Neural cell (in vitro differentiated cells): ENCODE measurements at regions not wholly inside any gene's neighbourhood (a gene's known extent, or its start where the extent isn't known, plus 50 kb on each side); places are given as distances from the start of the nearest gene placed in this dataset.

ENCODE experiments used
- H2AFZ ChIP-seq: fragments of 200-600, 300-800 bp; sonication (generic), shearing (Covaris generic); 2 replicates; pipeline ENCODE4 v1.6.0; 2014; ENCODE audit warnings: low read depth, mild to moderate bottlenecking, antibody characterized with exemption, low read length, moderate library complexity
- H3F3A ChIP-seq: fragments of 200-600 bp; shearing (Covaris generic); 2 replicates; pipeline ENCODE4 v1.6.1; 2016; ENCODE audit warnings: mild to moderate bottlenecking, moderate library complexity, mixed read lengths, antibody characterized with exemption, low read length; ENCODE audit not compliant: insufficient read depth, poor library complexity, severe bottlenecking
- H3K27ac ChIP-seq: fragments of 200-600, 300-800 bp; sonication (generic), shearing (Covaris generic); 2 replicates; pipeline ENCODE4 v1.5.1; 2014; ENCODE audit warnings: mild to moderate bottlenecking, low read length, moderate library complexity
- H3K27me3 ChIP-seq: fragments of 300-800, 200-600 bp; sonication (generic), shearing (Covaris generic); 2 replicates; pipeline ENCODE4 v1.6.0; 2014; ENCODE audit warnings: mild to moderate bottlenecking, low read depth, low read length, moderate library complexity; ENCODE audit not compliant: insufficient read depth
- H3K36me3 ChIP-seq: fragments of 300-800, 200-600 bp; sonication (generic), shearing (Covaris generic); 2 replicates; pipeline ENCODE4 v1.5.1; 2014; ENCODE audit warnings: mild to moderate bottlenecking, antibody characterized with exemption, low read length, moderate library complexity; ENCODE audit not compliant: insufficient read depth
- H3K4me2 ChIP-seq: fragments of 300-800, 200-600 bp; sonication (generic), shearing (Covaris generic); 2 replicates; pipeline ENCODE4 v1.6.0; 2014; ENCODE audit warnings: mild to moderate bottlenecking, low read length
- H3K4me3 ChIP-seq: fragments of 300-800, 200-600 bp; sonication (generic), shearing (Covaris generic); 2 replicates; pipeline ENCODE4 v1.5.1; 2014; ENCODE audit warnings: mild to moderate bottlenecking, low read length, moderate library complexity
- H3K79me2 ChIP-seq: fragments of 200-600 bp; shearing (Covaris generic); replicated peaks from 2 replicates; pipeline ENCODE4 v1.6.0; 2014; ENCODE audit warnings: mild to moderate bottlenecking, low read length, moderate library complexity; ENCODE audit not compliant: insufficient read depth
- H3K9ac ChIP-seq: fragments of 300-800, 200-600 bp; sonication (generic), shearing (Covaris generic); 2 replicates; pipeline ENCODE4 v1.6.1; 2016; ENCODE audit warnings: mild to moderate bottlenecking, low read length, mixed read lengths
- H3K9me2 ChIP-seq: fragments of 200-600 bp; shearing (Covaris generic); 2 replicates; pipeline ENCODE4 v1.6.1; 2016; ENCODE audit warnings: mild to moderate bottlenecking, low read length, mixed read lengths; ENCODE audit not compliant: insufficient read depth
- H3K9me3 ChIP-seq: fragments of 200-600, 300-800 bp; sonication (generic), shearing (Covaris generic); 2 replicates; pipeline ENCODE4 v1.6.1; 2016; ENCODE audit warnings: mild to moderate bottlenecking, mixed run types, low read length, moderate library complexity, mixed read lengths
- H4K20me1 ChIP-seq: fragments of 200-600 bp; shearing (Covaris generic); 2 replicates; pipeline ENCODE4 v1.6.1; 2016; ENCODE audit warnings: mild to moderate bottlenecking, mixed run types; ENCODE audit not compliant: insufficient read depth
- EP300 ChIP-seq: fragments of 450-650 bp; conservative IDR thresholded peaks from 2 replicates; pipeline ENCODE4 v1.6.1; 2014; ENCODE audit warnings: antibody characterized with exemption, mild to moderate bottlenecking, moderate library complexity; ENCODE audit not compliant: poor library complexity, severe bottlenecking
- EZH2 ChIP-seq: fragments of 200-600, 300-800 bp; shearing (Covaris generic), sonication (generic); IDR thresholded peaks from 2 replicates; pipeline ENCODE4 v1.6.1; 2014; ENCODE audit warnings: antibody characterized with exemption, low read length, borderline replicate concordance, mild to moderate bottlenecking; ENCODE audit not compliant: insufficient read depth, poor library complexity, severe bottlenecking
- MXI1 ChIP-seq: fragments of 450-650 bp; conservative IDR thresholded peaks from 2 replicates; pipeline ENCODE4 v1.6.1; 2014; ENCODE audit warnings: antibody characterized with exemption, mild to moderate bottlenecking; ENCODE audit not compliant: poor library complexity, severe bottlenecking
- POLR2AphosphoS5 ChIP-seq: IDR thresholded peaks from 2 replicates; pipeline ENCODE4 v1.6.1; 2012
- RAD21 ChIP-seq: fragments of 450-650 bp; conservative IDR thresholded peaks from 2 replicates; pipeline ENCODE4 v1.6.1; 2014; ENCODE audit warnings: antibody characterized with exemption, mild to moderate bottlenecking, moderate library complexity
- REST ChIP-seq: IDR thresholded peaks from 2 replicates; pipeline ENCODE4 v1.6.1; 2012; ENCODE audit warnings: borderline replicate concordance
- SMC3 ChIP-seq: fragments of 450-650 bp; conservative IDR thresholded peaks from 2 replicates; pipeline ENCODE4 v1.6.1; 2014; ENCODE audit warnings: antibody characterized with exemption, mild to moderate bottlenecking, moderate library complexity; ENCODE audit not compliant: poor library complexity
- TAF1 ChIP-seq: IDR thresholded peaks from 2 replicates; pipeline ENCODE4 v1.6.1; 2012; ENCODE audit warnings: low read depth
- TF ChIP-seq, protein P1 (sequence below): fragments of 450-650 bp; IDR thresholded peaks from 2 replicates; pipeline ENCODE4 v1.5.1; 2014; ENCODE audit warnings: antibody characterized with exemption, mild to moderate bottlenecking, moderate library complexity; ENCODE audit not compliant: poor library complexity, severe bottlenecking

DNA sequence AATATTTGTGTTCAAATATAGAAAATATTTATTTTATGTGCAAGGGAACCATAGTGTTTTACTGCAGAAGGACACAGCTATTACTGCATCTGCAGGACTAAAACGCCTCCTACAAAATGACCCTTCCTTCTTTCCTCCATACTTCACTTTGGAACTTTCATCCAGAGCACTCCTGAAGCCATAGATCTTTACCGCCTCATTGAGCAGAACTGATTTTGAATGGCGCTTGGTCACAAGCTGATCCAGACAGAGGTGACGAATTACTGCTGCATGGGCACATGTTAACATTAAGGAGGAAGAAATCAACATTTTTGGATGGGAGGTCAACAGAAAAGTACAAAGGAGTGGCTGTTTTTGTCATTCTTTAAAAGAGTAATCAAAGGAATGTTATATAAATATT lies 931.6 kb downstream of the NCAM2 start:
- Histone ChIP-seq H2AFZ (no peak overlapping the region), H3K4me2 (no peak overlapping the region), H3K27ac (no peak overlapping the region), H3K27me3 (no peaks in the 10 kb centered on the region), H4K20me1 (no peaks in the 10 kb centered on the region), H3K9me3 (no peaks in the 10 kb centered on the region), H3K79me2 (no peaks in the 10 kb centered on the region), H3K36me3 (no peaks in the 10 kb centered on the region), H3K9ac (no peak overlapping the region), H3K4me3 (no peak overlapping the region), H3K9me2 (no peaks in the 10 kb centered on the region), H3F3A (no peaks in the 10 kb centered on the region)
- no peak for TF ChIP-seq TAF1
- TF ChIP-seq, protein P1, sequence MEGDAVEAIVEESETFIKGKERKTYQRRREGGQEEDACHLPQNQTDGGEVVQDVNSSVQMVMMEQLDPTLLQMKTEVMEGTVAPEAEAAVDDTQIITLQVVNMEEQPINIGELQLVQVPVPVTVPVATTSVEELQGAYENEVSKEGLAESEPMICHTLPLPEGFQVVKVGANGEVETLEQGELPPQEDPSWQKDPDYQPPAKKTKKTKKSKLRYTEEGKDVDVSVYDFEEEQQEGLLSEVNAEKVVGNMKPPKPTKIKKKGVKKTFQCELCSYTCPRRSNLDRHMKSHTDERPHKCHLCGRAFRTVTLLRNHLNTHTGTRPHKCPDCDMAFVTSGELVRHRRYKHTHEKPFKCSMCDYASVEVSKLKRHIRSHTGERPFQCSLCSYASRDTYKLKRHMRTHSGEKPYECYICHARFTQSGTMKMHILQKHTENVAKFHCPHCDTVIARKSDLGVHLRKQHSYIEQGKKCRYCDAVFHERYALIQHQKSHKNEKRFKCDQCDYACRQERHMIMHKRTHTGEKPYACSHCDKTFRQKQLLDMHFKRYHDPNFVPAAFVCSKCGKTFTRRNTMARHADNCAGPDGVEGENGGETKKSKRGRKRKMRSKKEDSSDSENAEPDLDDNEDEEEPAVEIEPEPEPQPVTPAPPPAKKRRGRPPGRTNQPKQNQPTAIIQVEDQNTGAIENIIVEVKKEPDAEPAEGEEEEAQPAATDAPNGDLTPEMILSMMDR, result no peak
- no peak for TF ChIP-seq MXI1
- no peak for TF ChIP-seq POLR2AphosphoS5
- TF ChIP-seq RAD21, result no peak
- no peak for TF ChIP-seq EP300
- TF ChIP-seq SMC3, result no peak
- no peak for TF ChIP-seq REST
- no peak for TF ChIP-seq EZH2

GRCh38 chr21:21952566-21952965 lies 954.4 kb downstream of the NCAM2 start:
- no peaks in the 10 kb centered on the region for H3K9me3 ChIP-seq
- H3K27ac ChIP-seq, result no peak overlapping the region
- H3K4me2 ChIP-seq, result no peak overlapping the region
- H3K36me3 ChIP-seq, result no peaks in the 10 kb centered on the region
- H4K20me1 ChIP-seq, result no peaks in the 10 kb centered on the region
- H3K27me3 ChIP-seq, result no peaks in the 10 kb centered on the region
- TF ChIP-seq RAD21 (no peak), POLR2AphosphoS5 (no peak), SMC3 (no peak), EZH2 (no peak), MXI1 (no peak), REST (no peak), TAF1 (no peak), EP300 (no peak)
- TF ChIP-seq, protein P1, result no peak
- no peaks in the 10 kb centered on the region for H3F3A ChIP-seq
- no peak overlapping the region for H2AFZ ChIP-seq
- H3K9me2 ChIP-seq, result no peaks in the 10 kb centered on the region
- no peak overlapping the region for H3K9ac ChIP-seq
- no peak overlapping the region for H3K4me3 ChIP-seq
- H3K79me2 ChIP-seq, result no peaks in the 10 kb centered on the region
